Uterus (tissue), 3 donors: ENCODE measurements at regions not wholly inside any gene's neighbourhood (a gene's known extent, or its start where the extent isn't known, plus 50 kb on each side); places are given as distances from the start of the nearest gene placed in this dataset.

Experiments used
- DNase-seq, 2 donors: peaks; one replicate each; pipeline ENCODE4 v3.0.0-alpha.2; 2019 to 2020
- H3K27ac ChIP-seq, 2 donors: fragments of 200-600 bp; sonication (generic); 1 replicate in 1 of 2; 2 replicates in 1 of 2; pipeline ENCODE4 v1.5.1; 2016 to 2018
- H3K27me3 ChIP-seq, 2 donors: fragments of 200-600 bp; sonication (generic); one replicate each; pipeline ENCODE4 v1.5.1; 2018 to 2019; ENCODE audit warnings: control low read depth in 1 of 2
- H3K36me3 ChIP-seq, 2 donors: fragments of 200-600 bp; sonication (generic); one replicate each; pipeline ENCODE4 v1.5.1; 2019; ENCODE audit warnings: control low read depth in 1 of 2
- H3K4me1 ChIP-seq, 2 donors: fragments of 200-600 bp; sonication (generic); one replicate each; pipeline ENCODE4 v1.5.1; 2018 to 2019; ENCODE audit warnings: control low read depth in 1 of 2
- H3K4me3 ChIP-seq, 2 donors: fragments of 200-600 bp; sonication (generic); 1 replicate in 1 of 2; 2 replicates in 1 of 2; pipeline ENCODE4 v1.5.1; 2018 to 2019; ENCODE audit warnings: mild to moderate bottlenecking in 1 of 2
- H3K9me3 ChIP-seq, 2 donors: fragments of 200-600 bp; sonication (generic); one replicate each; pipeline ENCODE4 v1.5.1; 2019; ENCODE audit warnings: control low read depth in 1 of 2
- CTCF ChIP-seq, 4 experiments: fragments of 200-600 bp in 2 of 4; fragments of 450-650 bp in 2 of 4; sonication (generic) in 2 of 4; IDR thresholded peaks; one replicate each; pipeline ENCODE4 v1.5.1; 2016 to 2019; ENCODE audit warnings: antibody characterized with exemption in 4 of 4, mild to moderate bottlenecking in 2 of 4, moderate library complexity in 1 of 4
- POLR2A ChIP-seq, 2 donors: fragments of 450-650 bp; IDR thresholded peaks; one replicate each; pipeline ENCODE4 v1.6.1; 2016; ENCODE audit warnings: antibody characterized with exemption in 2 of 2, mild to moderate bottlenecking in 1 of 2, moderate library complexity in 1 of 2
- intact Hi-C: fragments of 100-400 bp; cut with DNase I; formaldehyde crosslinking; loops from one replicate; pipeline ENCODE4 v1.15.1; 2023; ENCODE audit warnings: low total_unique reads
- donor health status: DM: yes; HTN: yes; CAD: no.

GRCh38 chr1:57959531-57960241 is 535.8 kb upstream of the DAB1 start:
- intact Hi-C loops: no loop called here
- Histone ChIP-seq H3K9me3 (no peaks in the 10 kb centered on the region), H3K36me3 (no peaks in the 10 kb centered on the region), H3K27ac (no peak overlapping the region), H3K4me1 (no peaks in the 10 kb centered on the region), H3K27me3 (no peaks in the 10 kb centered on the region), H3K4me3 (no peak overlapping the region)
- TF ChIP-seq POLR2A (IDR thresholded peaks at IDR 0.05) (no peak), CTCF (IDR thresholded peaks at IDR 0.05) (no peak)
- DNase-seq: no peak

GRCh38 chr1:57957576-57957975 is 533.7 kb upstream of the DAB1 start:
- H3K27me3 ChIP-seq: no peaks in the 10 kb centered on the region
- H3K4me1 ChIP-seq: no peaks in the 10 kb centered on the region
- intact Hi-C loops: no loop called here
- no peak overlapping the region for H3K4me3 ChIP-seq
- H3K9me3 ChIP-seq: no peaks in the 10 kb centered on the region
- TF ChIP-seq POLR2A (IDR thresholded peaks at IDR 0.05) (no peak), CTCF (IDR thresholded peaks at IDR 0.05) (no peak)
- H3K36me3 ChIP-seq: no peaks in the 10 kb centered on the region
- H3K27ac ChIP-seq: no peak overlapping the region
- DNase-seq: no peak

GRCh38 chr1:57951390-57951789 is 527.5 kb upstream of the DAB1 start:
- TF ChIP-seq POLR2A (IDR thresholded peaks at IDR 0.05) (no peak), CTCF (IDR thresholded peaks at IDR 0.05) (no peak)
- Histone ChIP-seq H3K4me3 (no peak overlapping the region), H3K36me3 (no peaks in the 10 kb centered on the region), H3K27me3 (no peaks in the 10 kb centered on the region), H3K27ac (no peak overlapping the region), H3K4me1 (no peaks in the 10 kb centered on the region), H3K9me3 (no peaks in the 10 kb centered on the region)
- intact Hi-C loops: no loop called here
- no peak for DNase-seq

- Histone ChIP-seq H3K27me3 (no peaks in the 10 kb centered on the region), H3K27ac (no peak overlapping the region), H3K4me1 (no peaks in the 10 kb centered on the region), H3K36me3 (no peaks in the 10 kb centered on the region), H3K4me3 (no peak overlapping the region), H3K9me3 (no peaks in the 10 kb centered on the region)
- intact Hi-C loops: no loop called here
- no peak for DNase-seq
- no peak for TF ChIP-seq CTCF (IDR thresholded peaks at IDR 0.05)
- no peak for TF ChIP-seq POLR2A (IDR thresholded peaks at IDR 0.05)
These were observed 525.3 kb upstream of the DAB1 start for GRCh38 chr1:57949168-57949567.

- Histone ChIP-seq H3K4me3 (no peak overlapping the region), H3K27me3 (no peaks in the 10 kb centered on the region), H3K36me3 (no peaks in the 10 kb centered on the region), H3K27ac (no peak overlapping the region), H3K9me3 (no peaks in the 10 kb centered on the region), H3K4me1 (no peaks in the 10 kb centered on the region)
- intact Hi-C loops: no loop called here
- no peak for DNase-seq
- TF ChIP-seq CTCF (IDR thresholded peaks at IDR 0.05): no peak
- no peak for TF ChIP-seq POLR2A (IDR thresholded peaks at IDR 0.05)
These were observed 523.6 kb upstream of the DAB1 start for GRCh38 chr1:57947471-57947870.
